ENCODE measurements at regions not wholly inside any gene's neighbourhood (a gene's known extent, or its start where the extent isn't known, plus 50 kb on each side); places are given as distances from the start of the nearest gene placed in this dataset.

DNA sequence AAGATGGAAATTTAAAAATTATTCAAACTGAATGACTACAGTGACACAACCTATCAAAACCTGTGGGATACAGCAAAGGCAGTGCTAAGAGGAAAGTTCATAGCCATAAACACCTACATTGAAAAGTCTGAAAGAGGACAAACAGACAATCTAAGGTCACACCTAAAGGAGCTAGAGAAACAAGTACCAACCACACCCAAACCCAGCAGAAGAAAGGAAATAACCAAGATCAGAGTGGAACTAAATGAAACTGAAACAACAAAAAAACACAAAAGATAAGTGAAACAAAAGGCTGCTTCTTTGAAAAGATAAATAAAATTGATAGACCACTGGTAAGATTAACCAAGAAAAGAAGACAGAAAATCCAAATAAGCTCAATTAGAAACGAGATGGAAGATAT, 247.2 kb upstream of the ZNF804A start:
- no peak overlapping the region for H2AFZ ChIP-seq (ENCODE audit: low read depth, low read length, poor library complexity, severe bottlenecking)
- H3K9ac ChIP-seq (ENCODE audit: low read length) = no peak overlapping the region
- TF ChIP-seq ZNF274 (IDR thresholded peaks at IDR 0.05; ENCODE audit: low read depth, low read length) = no peak
- TF ChIP-seq SP1 (IDR thresholded peaks at IDR 0.05; ENCODE audit: low read depth) = no peak
- TF ChIP-seq EZH2phosphoT487 (IDR thresholded peaks at IDR 0.05; ENCODE audit: borderline replicate concordance) = no peak
- no peak for TF ChIP-seq CBX3 (IDR thresholded peaks at IDR 0.05; ENCODE audit: low read depth)
- H3K9me3 ChIP-seq (ENCODE audit: control insufficient read depth in 1 of 2, insufficient read depth in 1 of 2, low read depth in 1 of 2, low read length in 2 of 2) = no peaks in the 10 kb centered on the region
- no peak overlapping the region for H3K4me2 ChIP-seq (ENCODE audit: low read length)
- no peaks in the 10 kb centered on the region for H3K9me2 ChIP-seq (ENCODE audit: insufficient read depth)
- no peaks in the 10 kb centered on the region for H3K27me3 ChIP-seq (ENCODE audit: insufficient read depth, low read length)
- H3K4me1 ChIP-seq (ENCODE audit: control insufficient read depth in 1 of 2, insufficient read depth in 2 of 2, low read length in 2 of 2) = no peaks in the 10 kb centered on the region
- ChIA-PET CTCF (no interaction called here), RAD21 (ENCODE audit: low non-redundant PET in 1 of 2, low total read pairs in 2 of 2, uncharacterized antibody in 2 of 2, unreplicated experiment in 2 of 2) (no interaction called here), POLR2A (no interaction called here)
- no peak overlapping the region for H3K27ac ChIP-seq (ENCODE audit: low read depth, low read length)
- DNase-seq (ENCODE audit: low read depth, low spot score) = no peak
- BruUV-seq (replicated peaks) = no TSS peak
- ATAC-seq = no peak
- intact Hi-C loops (cut with micrococcal nuclease) = no loop called here
- H3K36me3 ChIP-seq (ENCODE audit: control insufficient read depth in 1 of 2, insufficient read depth in 2 of 2, low read length in 2 of 2) = no peaks in the 10 kb centered on the region
- no peak overlapping the region for H3K4me3 ChIP-seq (replicated peaks in 1 of 2; ENCODE audit: low read depth in 1 of 2, low read length in 2 of 2)
- no peaks in the 10 kb centered on the region for H4K20me1 ChIP-seq (ENCODE audit: insufficient read depth)
- no peaks in the 10 kb centered on the region for H3K79me2 ChIP-seq (ENCODE audit: insufficient read depth, low read length)

DNA sequence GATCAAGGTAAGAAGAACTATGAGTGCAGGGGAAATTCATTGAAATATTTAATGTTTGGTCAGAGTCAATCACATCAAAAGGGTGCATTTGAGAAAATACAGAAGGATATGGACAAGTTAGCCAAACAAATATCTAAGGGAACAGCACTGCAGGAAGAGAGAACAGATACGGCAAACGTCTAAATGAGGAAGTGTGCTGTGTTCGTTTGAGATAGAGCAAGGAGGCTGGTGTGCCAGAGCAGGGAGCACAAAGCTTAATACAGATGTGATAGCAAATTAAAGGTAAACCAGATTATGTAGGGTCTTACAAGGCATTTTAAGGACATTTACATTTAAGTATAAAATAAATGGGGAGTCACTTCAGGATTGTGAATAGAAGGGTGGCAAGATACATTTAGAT, 241.3 kb upstream of the ZNF804A start:
- intact Hi-C loops (cut with micrococcal nuclease) = no loop called here
- no peaks in the 10 kb centered on the region for H4K20me1 ChIP-seq (ENCODE audit: insufficient read depth)
- H2AFZ ChIP-seq (ENCODE audit: low read depth, low read length, poor library complexity, severe bottlenecking) = no peak overlapping the region
- no peak for ATAC-seq
- no peaks in the 10 kb centered on the region for H3K9me3 ChIP-seq (ENCODE audit: control insufficient read depth in 1 of 2, insufficient read depth in 1 of 2, low read depth in 1 of 2, low read length in 2 of 2)
- no peak overlapping the region for H3K4me3 ChIP-seq (replicated peaks in 1 of 2; ENCODE audit: low read depth in 1 of 2, low read length in 2 of 2)
- no peak overlapping the region for H3K9ac ChIP-seq (ENCODE audit: low read length)
- H3K27ac ChIP-seq (ENCODE audit: low read depth, low read length) = no peak overlapping the region
- no peaks in the 10 kb centered on the region for H3K4me1 ChIP-seq (ENCODE audit: control insufficient read depth in 1 of 2, insufficient read depth in 2 of 2, low read length in 2 of 2)
- CTCF ChIA-PET = no interaction called here
- DNase-seq (ENCODE audit: low read depth, low spot score) = no peak
- H3K79me2 ChIP-seq (ENCODE audit: insufficient read depth, low read length) = no peaks in the 10 kb centered on the region
- no peaks in the 10 kb centered on the region for H3K27me3 ChIP-seq (ENCODE audit: insufficient read depth, low read length)
- no peaks in the 10 kb centered on the region for H3K9me2 ChIP-seq (ENCODE audit: insufficient read depth)
- TF ChIP-seq EZH2phosphoT487 (IDR thresholded peaks at IDR 0.05; ENCODE audit: borderline replicate concordance) (no peak), SIN3A (IDR thresholded peaks at IDR 0.05; ENCODE audit: low read depth) (no peak), CEBPB (IDR thresholded peaks at IDR 0.05; ENCODE audit: low read depth) (no peak), EGR1 (IDR thresholded peaks at IDR 0.05; ENCODE audit: low read depth) (no peak), SP1 (IDR thresholded peaks at IDR 0.05; ENCODE audit: low read depth) (no peak), ATF3 (IDR thresholded peaks at IDR 0.05) (no peak), POLR2A (IDR thresholded peaks at IDR 0.05; ENCODE audit: borderline replicate concordance, extremely low read depth, insufficient read depth, insufficient read length) (no peak), EZH2 (IDR thresholded peaks at IDR 0.05) (no peak), JUND (IDR thresholded peaks at IDR 0.05) (no peak), SRF (IDR thresholded peaks at IDR 0.05; ENCODE audit: low read depth) (no peak), RAD21 (IDR thresholded peaks at IDR 0.05; ENCODE audit: low read depth) (no peak), ZFX (IDR thresholded peaks at IDR 0.05) (no peak)
- TF ChIP-seq, protein P1, sequence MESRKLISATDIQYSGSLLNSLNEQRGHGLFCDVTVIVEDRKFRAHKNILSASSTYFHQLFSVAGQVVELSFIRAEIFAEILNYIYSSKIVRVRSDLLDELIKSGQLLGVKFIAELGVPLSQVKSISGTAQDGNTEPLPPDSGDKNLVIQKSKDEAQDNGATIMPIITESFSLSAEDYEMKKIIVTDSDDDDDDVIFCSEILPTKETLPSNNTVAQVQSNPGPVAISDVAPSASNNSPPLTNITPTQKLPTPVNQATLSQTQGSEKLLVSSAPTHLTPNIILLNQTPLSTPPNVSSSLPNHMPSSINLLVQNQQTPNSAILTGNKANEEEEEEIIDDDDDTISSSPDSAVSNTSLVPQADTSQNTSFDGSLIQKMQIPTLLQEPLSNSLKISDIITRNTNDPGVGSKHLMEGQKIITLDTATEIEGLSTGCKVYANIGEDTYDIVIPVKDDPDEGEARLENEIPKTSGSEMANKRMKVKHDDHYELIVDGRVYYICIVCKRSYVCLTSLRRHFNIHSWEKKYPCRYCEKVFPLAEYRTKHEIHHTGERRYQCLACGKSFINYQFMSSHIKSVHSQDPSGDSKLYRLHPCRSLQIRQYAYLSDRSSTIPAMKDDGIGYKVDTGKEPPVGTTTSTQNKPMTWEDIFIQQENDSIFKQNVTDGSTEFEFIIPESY (IDR thresholded peaks at IDR 0.05; ENCODE audit: extremely low read depth, insufficient replicate concordance, low read length) = no peak
- BruUV-seq (replicated peaks) = no TSS peak
- H3K4me2 ChIP-seq (ENCODE audit: low read length) = no peak overlapping the region
- POLR2A ChIA-PET = no interaction called here
- RAD21 ChIA-PET (ENCODE audit: low non-redundant PET in 1 of 2, low total read pairs in 2 of 2, uncharacterized antibody in 2 of 2, unreplicated experiment in 2 of 2) = no interaction called here
- H3K36me3 ChIP-seq (ENCODE audit: control insufficient read depth in 1 of 2, insufficient read depth in 2 of 2, low read length in 2 of 2) = no peaks in the 10 kb centered on the region
